ENCODE measurements at regions not wholly inside any gene's neighbourhood (a gene's known extent, or its start where the extent isn't known, plus 50 kb on each side); places are given as distances from the start of the nearest gene placed in this dataset.
"Not testable (repeated sequence)": the region's sequence is repeated elsewhere in the genome, so short reads cannot be mapped to it uniquely, and the experiment has no call there.

DNA sequence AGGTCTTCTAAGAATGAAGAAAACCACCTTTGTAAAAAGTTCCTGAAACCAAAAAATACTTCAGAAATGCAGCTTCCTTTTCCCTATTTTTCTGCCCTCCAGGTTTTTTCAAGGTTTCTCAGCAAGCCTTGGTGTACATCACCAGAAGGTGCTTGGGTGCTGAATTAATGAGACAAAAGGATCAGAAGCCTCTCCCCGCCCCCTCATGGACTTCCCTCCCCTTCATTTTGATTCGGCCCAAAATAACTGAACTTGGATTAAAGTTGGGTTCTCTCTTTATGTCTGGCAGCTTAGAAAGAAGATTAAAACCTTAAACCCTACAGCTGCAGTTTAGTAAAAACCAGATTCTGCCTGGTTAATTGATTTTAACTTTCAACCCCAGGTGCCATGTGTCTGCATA, 121.7 kb upstream of the ERCC4 start:
- no peak for DNase-seq (ENCODE audit: low read depth in 2 of 2)

DNA sequence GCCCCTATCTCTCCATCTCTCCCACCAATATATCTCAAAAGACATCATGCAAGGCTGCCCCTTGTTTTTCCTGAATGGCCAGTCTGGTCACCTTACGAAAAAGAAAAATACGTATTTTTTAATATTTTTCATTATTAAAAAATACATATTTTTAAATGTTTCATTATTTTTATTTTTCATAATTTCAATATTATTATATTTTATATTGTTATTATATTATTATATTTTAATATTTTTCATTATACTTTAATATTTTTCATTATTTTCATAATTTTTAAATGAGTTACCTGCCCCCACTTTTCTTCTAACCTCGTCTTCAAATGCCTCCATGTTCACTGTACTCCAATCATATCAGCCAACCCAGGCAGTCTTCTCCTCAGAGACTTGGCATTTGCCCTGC, 116.0 kb upstream of the ERCC4 start:
- DNase-seq (ENCODE audit: low read depth in 2 of 2) = no peak

DNA sequence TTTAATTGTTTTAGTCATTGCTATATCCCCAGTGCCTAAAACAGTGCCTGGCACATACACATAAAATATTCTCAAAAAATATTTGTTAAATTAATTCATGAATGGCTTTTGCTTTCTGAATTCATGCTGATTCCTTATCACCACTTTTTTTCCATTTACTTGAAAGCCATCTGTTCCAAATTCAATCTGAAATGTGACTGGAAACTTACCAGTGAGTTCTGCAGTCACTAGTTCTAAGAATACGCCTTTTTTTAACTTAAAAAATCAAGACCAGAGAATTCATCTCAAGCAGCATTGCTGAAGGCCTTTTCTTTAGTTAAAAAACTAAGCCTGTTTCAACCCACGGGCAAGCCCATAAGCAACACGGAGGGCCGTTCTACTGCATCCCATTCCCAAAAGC, 114.0 kb upstream of the ERCC4 start:
- no peak for DNase-seq (ENCODE audit: low read depth in 2 of 2)

DNA sequence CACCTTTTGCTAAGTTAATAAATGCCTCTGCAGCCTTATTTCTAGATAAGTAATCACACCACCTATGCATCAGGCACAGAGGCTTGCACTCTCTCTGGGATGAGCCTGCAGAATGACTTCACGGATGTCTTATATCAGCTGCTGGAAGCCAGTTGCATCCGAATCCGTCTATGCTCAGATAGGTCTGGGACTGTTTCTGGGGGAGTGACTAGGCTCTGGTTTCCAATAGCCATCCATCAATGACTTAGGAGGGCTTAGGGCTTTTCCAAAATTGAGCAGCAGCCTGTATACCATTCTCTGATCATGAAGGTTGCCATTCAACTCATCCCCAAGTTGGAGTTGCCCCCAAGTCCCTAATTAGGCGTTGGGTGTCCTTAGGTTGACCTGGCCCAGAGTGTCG, 113.3 kb upstream of the ERCC4 start:
- no peak for DNase-seq (ENCODE audit: low read depth in 2 of 2)

DNA sequence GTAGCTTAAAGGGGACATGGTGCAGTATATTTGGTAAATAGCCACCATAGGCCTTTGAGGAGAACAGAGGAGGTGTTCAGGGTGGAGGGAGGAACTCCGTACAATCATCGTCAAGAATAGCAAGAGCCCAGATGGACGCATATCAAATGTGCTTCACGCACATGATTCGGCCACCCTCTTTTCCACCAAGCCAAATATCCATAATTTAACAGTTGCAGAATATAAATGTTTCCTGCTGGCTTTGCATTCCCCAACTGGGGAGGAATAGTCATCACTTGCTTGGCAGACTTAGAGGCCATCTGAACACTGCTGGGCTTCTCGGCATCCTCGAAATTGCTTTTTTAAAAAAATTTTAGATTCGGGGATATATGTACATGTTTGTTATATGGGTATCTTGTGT, 111.9 kb upstream of the ERCC4 start:
- no peak for DNase-seq (ENCODE audit: low read depth in 2 of 2)

DNA sequence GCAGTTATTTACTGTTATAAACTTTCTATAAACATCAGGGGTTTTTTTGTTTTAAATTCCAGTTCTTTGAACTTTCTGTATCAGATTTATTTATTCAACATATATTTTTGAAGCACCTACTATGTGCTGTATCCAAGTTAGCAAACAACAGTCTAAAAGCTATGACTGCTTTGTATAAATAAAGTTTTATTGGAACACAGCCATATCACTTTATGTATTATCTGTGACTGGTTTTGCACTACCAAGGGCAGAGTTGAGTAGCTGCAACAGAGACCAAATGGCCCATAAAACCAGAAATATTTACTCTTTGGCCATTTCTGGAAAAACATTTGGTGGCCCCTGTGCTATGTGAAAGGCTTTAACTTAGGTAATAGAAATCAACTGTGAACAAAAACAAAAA, 110.2 kb upstream of the ERCC4 start:
- DNase-seq (ENCODE audit: low read depth in 2 of 2) = no peak

DNA sequence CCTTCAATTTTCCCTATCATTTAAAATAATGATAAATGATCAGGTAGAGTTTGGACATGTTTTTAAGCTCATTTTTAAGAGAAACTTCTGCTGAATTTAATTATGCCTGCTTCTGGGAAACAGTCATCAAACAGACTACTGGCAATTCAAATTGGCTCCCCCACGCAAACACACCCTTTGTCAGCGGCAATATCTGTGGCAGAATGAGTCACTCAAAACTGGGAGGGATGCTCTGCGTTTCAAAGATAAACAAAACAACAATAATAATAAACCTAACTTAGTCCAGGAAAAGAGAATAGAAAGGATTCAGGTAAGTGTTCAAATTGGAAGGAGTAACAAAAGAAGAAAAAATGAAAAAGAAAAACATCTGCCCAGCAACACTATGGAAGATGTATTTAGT, 108.1 kb upstream of the ERCC4 start:
- no peak for DNase-seq (ENCODE audit: low read depth in 2 of 2)

DNA sequence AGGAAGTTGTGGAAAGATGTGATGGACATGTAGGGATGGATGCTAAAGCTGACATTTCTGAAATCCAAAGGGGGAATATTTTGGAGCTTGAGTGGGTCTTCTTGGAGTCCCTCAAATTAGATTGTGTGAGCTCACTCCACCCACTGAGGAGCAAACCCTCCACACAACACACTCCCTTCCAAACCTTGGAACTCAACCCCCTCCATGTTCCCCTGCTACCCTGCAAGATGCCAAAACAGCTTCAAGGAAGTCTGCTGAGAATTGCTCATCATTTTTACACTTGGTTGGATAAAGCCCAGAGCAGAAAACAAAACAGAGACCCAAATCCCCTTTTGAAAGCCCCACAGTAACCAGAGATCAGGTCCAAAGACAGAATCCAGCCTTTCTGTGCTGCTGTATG, 103.3 kb upstream of the ERCC4 start:
- no peak for DNase-seq (ENCODE audit: low read depth in 2 of 2)

DNA sequence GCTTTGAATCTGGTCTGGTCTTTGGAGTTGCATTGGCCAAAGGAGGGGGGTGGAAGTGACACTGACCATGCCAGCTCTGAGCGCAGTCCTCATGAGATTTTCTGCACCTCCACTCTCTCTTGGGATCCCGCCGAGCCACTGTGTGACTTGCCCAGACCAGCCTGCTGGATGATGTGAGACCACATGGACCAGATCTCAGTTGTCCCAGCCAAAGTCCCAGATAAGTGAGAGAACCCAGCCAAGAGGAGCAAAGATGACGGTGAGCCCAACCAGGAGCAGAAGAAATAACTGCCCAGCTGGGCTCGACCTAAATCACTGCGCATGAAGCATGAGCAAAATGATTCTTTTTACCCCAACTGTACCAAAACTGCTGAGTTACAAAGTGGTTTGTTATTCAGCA, 96.5 kb upstream of the ERCC4 start:
- DNase-seq (ENCODE audit: low read depth in 2 of 2) = no peak

DNA sequence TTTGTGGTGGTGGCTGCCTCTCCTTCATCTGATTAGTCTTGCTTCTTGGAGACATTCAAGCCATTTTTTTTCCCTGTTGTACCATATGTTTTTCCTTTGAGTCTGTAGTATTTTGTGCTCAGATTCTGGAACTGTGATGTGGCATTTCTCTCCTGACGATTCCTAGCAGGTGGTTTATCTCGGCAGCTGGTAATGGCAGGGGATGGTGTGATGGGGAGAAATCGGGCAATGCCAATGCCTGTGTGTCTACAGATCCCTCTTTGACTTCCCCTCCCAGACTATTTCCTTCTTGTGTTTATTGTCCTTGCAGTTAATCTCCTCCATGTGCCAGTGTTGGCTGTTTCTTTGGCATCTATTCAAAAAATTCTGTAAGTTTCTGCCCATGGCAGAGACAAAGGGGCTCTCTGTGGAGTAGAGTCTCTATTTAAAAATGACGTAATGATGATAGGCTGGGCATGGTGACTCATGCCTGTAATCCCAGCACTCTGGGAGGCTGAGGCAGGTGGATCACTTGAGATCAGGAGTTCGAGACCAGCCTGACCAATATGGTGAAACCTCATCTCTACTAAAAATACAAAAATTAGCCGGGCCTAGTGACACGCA, 90.2 kb upstream of the ERCC4 start:
- DNase-seq (ENCODE audit: low read depth in 2 of 2) = no peak

DNA sequence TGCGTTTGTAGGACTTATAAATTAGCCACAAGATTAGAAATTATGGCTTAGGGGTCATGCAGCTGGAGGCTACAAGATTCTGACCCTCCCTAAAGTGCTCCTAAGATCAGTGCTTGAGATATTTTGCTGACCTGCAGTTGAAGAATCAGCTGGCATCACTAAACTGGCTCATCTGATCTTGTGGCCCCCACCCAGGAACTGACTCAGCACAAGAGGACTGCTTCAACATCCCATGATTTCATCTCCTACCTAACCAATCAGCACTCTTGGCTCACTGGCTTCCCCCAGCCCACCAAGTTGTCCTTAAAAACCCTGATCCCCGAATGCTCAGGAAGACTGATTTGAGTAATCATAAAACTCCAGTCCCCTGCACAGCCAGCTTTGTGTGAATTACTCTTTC, 86.4 kb upstream of the ERCC4 start:
- DNase-seq (ENCODE audit: low read depth in 2 of 2) = no peak

DNA sequence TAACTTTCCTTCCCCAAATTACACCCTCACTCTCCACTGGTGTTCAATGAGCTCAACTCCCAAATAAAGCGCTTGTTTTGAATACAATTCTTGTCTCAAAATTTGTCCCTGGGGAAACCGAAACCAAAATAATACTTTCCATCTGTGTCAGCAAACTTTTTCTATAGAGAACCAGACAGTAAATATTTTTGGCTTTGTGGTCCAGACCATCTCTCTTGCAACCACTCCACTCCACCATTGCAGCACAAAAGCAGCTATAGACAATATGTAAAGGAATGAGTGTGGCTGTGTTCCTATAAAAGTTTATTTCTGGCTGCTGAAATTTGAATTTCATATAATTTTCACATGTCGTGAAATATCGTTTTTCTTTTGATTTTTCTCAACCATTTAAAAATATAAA, 84.6 kb upstream of the ERCC4 start:
- DNase-seq (ENCODE audit: low read depth in 2 of 2) = no peak

DNA sequence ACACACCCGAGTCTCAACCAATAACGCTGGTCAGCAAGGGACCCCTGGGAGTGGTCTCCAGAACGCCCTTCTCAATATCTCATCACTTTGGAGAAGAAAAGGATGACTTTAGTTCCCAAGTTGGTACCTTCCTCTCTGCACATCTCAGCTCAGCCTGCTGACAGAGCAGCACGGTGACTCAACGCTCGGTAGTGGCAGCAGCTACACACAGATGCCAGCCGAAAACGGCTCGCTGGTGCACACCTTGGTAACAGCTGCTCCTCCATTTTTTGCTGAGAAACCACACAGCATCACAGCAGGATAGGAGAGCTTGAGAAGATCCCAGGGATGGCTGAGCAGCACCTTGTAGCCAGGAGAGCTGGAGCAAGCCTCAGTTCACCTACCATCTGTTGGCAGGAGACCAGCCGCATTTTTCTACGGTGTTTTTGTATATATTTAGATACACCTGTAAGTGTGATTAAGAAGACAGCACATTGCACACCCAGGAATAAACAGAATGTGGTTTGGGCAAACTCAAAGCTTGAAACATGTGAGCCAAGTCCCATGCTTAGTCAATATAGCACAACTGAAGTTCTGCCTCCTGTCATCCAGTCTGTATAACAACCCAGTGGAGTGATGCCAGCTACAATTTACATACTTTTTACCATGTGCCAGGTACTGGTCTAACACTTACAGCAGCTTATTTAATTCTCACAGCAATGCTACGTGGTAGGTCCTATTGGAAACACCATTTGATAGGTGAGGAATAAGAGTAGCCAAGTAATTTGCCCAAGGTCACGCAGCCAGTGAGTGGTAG, 83.8 kb upstream of the ERCC4 start:
- DNase-seq (ENCODE audit: low read depth in 2 of 2) = no peak

DNA sequence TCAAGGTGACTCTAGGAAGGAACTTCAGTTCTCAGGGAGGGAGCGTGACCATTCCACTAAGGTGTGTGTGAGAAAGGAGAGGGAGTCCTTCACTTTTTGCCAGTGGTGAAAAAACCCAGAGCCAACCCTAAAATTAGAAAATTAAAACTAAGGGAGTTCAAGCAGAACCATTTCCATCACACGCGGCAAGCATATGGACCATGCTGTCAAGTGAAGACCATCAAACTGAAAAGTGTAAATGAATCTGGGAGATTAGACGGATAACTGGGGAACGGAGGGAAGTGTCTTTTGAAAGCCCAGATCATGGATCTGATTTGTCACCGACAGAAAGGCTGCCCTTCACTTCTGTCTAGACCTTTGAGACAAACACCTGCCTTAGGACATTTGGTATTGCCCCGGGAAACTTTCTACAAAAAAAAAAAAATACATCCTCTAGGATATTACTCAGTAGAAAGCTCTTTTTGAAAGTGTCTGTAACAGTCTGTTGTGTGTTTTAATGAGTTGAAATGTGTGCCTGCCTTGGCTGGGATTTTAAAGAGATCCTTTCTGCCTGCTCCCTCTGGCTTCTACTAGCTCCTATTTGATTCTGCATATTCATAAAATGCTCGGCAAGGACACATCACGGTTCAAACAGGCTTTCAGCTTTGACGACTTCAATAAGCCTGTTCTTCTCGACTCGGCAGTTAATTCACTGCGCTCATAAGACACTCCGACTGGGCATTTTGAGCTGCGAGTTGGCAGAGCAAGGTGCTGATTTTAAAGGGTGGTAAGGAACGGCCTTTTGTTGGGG, 81.4 kb upstream of the ERCC4 start:
- DNase-seq (ENCODE audit: low read depth in 2 of 2) = no peak

DNA sequence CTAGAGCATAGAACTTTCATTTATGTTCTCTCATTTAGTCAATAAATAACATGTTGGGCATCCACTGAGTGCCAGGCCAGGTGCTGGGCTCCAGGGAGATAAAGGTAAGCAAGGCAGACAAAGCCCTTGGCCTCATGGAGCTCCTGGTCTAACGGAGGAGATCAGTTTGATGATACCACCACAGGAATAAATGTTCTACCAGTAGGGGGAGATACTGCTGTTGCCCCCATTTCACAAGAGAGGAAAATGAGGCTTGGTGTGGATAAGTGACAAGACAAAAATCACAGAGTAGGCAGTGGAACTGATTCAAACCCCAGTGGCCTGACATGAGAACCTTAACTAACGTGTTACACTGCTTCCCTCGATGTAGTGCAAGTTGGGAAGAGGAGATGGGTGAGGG, 80.4 kb upstream of the ERCC4 start:
- no peak for DNase-seq (ENCODE audit: low read depth in 2 of 2)

DNA sequence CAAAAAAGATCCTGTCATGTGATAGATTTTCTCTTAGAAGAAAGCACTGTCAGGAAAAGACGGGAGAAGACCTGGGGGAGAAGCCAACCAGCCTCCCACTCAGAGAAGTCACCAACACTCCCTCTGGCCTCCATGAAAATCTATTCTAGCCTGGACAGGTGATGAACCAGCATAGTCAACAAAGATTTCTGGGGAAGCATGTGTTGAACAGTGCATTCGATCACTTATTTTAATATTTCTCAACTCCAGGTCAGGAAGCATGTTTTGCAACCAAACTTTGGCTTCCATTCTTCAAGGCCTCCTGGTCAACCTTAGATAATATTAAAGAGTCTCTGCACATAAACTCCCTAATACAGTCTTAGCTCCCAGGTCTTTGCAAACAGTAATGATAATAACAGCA, 74.7 kb upstream of the ERCC4 start:
- DNase-seq (ENCODE audit: low read depth in 2 of 2) = no peak

DNA sequence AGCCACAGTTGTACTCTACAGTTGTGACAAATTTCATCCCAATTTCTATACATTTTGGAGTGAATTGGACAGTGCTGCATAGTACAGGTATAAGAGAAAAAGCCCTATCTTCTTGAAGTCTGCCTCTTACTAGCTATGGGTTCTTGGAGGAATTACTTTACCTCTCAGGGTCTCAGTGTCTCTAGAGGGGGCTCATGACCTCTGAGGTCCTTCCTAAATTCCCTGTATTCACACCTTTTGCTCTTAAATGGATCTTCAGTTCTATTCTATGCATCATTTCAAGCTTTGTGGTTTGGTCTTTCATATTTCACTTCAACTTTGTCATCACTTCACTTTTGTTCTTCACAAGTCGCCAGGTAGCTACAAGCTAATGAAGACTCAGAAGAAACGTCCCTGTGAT, 71.2 kb upstream of the ERCC4 start:
- DNase-seq (ENCODE audit: low read depth in 2 of 2) = no peak

DNA sequence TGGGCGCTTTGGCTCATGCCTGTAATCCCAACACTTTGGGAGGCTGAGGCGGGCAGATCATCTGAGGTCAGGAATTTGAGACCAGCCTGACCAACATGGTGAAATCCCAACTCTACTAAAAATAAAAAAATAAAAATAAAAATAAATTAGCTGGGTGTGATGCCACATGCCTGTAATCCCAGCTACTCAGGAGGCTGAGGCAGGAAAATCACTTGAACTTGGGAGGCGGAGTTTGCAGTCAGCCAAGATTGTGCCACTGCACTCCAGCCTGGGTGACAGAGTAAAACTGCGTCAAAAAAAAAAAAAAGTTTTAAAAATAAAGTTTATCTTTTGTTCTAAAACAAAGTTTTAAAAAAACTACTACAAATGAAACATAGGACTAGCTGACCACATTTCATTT, 69.8 kb upstream of the ERCC4 start:
- not testable (repeated sequence) for DNase-seq (ENCODE audit: low read depth in 2 of 2)

DNA sequence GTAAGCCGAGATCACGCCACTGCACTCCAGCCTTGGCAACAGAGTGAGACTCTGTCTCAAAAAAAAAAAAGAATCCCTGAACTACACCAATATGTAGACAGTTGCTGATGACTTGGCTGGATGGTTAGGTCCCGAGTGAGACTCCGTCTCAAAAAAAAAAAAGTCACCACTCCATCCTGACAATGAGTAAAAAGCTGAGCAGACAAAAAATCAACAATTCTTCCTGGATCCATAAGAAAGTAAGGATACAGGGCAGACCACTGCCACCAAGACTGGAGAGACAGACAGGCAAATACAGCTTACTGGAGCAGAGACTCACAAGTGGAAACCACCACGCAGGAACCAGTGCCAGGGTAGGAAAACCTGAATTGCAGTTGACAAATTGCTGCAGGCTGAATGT, 67.1 kb upstream of the ERCC4 start:
- DNase-seq (ENCODE audit: low read depth in 2 of 2) = no peak

DNA sequence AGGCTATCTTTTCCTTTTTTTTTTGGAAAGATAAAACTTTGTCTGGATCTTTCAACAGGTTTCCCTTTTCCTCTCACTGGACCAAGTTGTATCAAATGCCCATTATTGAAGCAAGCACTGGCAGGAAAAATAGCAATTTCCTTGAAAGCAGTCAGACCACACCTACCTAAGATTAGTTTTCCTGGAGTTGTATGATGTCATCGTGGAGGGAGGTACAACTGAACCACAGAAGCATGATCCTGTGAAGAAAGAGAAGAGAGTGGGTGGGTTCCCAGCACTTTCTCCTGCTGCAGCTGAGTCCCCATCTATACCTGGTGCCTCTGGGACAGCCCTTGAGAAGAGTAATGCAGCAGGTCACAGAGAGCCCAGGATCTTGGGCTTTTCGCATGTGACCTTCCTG, 63.6 kb upstream of the ERCC4 start:
- no peak for DNase-seq (ENCODE audit: low read depth in 2 of 2)

DNA sequence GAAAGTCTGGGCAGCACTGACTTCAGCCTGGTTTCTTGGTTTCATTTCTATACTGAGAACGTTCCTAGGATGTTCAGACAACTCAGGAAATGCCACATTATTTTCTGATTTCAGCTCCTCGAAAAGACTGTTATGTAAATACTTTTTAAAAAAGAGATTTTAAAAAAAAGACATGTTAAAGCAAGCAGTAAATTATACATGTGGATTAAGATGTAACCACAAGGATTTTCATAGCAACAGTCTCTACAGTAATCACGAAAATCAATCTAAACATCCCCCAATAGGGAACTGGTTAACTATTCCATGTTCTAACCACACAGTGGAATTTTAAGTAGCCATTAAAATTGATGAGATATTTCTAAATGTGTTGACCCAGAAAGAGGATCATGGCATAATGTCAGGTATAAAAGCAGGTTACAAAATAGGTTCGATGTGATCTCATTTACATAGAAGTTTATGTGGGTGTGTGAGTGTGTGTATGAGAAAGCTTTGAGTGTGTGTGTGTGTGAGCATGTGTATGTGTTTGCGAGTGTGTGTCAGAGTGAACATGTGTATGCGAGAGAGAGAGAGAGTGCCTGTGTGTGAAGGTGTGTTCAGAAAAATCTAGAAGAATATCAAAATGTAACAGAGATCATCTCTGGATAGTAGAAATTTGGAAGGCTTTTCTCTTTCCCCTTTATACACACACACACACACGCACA, 63.0 kb upstream of the ERCC4 start:
- no peak for DNase-seq (ENCODE audit: low read depth in 2 of 2)

DNA sequence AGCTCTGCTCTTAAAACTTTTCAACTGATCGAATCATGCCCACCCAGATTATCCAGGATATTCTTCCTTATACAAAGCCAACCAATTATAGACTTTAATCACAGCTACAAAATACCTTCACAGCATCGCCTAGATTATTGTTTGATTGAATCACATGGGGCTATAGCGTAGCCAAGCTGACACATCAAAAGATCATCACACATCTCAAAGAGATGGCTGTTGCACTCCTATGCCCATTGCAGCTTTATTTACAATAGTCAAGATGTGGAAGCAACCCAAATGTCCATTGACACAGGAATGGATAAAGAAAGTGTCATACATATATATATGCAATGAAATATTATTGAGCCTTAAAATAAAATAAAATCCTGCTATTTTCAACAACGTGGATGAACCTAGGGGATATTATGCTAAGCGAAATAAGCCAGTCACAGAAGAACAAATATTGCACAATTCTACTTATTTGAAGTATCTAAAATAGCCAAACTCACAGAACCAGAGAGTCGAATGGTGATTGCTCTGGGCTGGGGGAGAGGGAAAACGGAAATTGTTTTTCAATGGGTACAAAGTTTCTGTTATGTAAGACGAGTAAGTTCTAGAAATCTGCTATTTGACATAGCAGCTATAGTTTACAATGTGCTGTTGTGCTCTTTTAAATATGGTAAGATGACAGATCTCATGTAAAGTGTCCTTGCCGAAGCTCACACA, 60.9 kb upstream of the ERCC4 start:
- DNase-seq (ENCODE audit: low read depth in 2 of 2) = no peak
